Skeletal muscle tissue (tissue), 3 donors: ENCODE measurements at regions not wholly inside any gene's neighbourhood (a gene's known extent, or its start where the extent isn't known, plus 50 kb on each side); places are given as distances from the start of the nearest gene placed in this dataset.

ENCODE experiments used
- H3K27ac ChIP-seq: one replicate; pipeline ENCODE4 v1.7.0; 2013; ENCODE audit warnings: mild to moderate bottlenecking, low read depth, low read length, inconsistent platforms
- H3K27me3 ChIP-seq, 3 donors: one replicate each; pipeline ENCODE4 v1.7.0; 2013; ENCODE audit warnings: low read length in 3 of 3; ENCODE audit not compliant: control insufficient read depth in 3 of 3, insufficient read depth in 3 of 3
- H3K36me3 ChIP-seq, 3 donors: one replicate each; pipeline ENCODE4 v1.7.0; 2013; ENCODE audit warnings: low read length in 3 of 3; ENCODE audit not compliant: control insufficient read depth in 3 of 3, insufficient read depth in 3 of 3
- H3K4me1 ChIP-seq, 3 donors: one replicate each; pipeline ENCODE4 v1.7.0; 2013; ENCODE audit warnings: low read length in 3 of 3, mild to moderate bottlenecking in 3 of 3; ENCODE audit not compliant: control insufficient read depth in 3 of 3, insufficient read depth in 3 of 3
- H3K4me3 ChIP-seq, 3 donors: one replicate each; pipeline ENCODE4 v1.7.0; 2013; ENCODE audit warnings: low read length in 3 of 3
- H3K9ac ChIP-seq, 3 donors: one replicate each; pipeline ENCODE4 v1.7.0; 2013; ENCODE audit warnings: low read length in 3 of 3, mild to moderate bottlenecking in 3 of 3, moderate library complexity in 2 of 3, low read depth in 1 of 3
- H3K9me3 ChIP-seq, 3 donors: one replicate each; pipeline ENCODE4 v1.7.0; 2013; ENCODE audit warnings: low read length in 3 of 3; ENCODE audit not compliant: control insufficient read depth in 3 of 3
- donor health status: Osteomylitis.

- no peaks in the 10 kb centered on the region for H3K9me3 ChIP-seq
- H3K9ac ChIP-seq, result no peak overlapping the region
- no peaks in the 10 kb centered on the region for H3K27me3 ChIP-seq
- H3K27ac ChIP-seq, result no peak overlapping the region
- no peaks in the 10 kb centered on the region for H3K4me1 ChIP-seq
- no peaks in the 10 kb centered on the region for H3K36me3 ChIP-seq
- no peak overlapping the region for H3K4me3 ChIP-seq
These were observed 432.1 kb upstream of the NR3C2 start for GRCh38 chr4:148874331-148874730.

GRCh38 chr4:148868191-148868590 is 426.0 kb upstream of the NR3C2 start:
- Histone ChIP-seq H3K9ac (no peak overlapping the region), H3K4me1 (no peaks in the 10 kb centered on the region)

GRCh38 chr4:148866666-148867065 is 424.5 kb upstream of the NR3C2 start:
- Histone ChIP-seq H3K27ac (no peak overlapping the region), H3K27me3 (no peaks in the 10 kb centered on the region), H3K9me3 (no peaks in the 10 kb centered on the region), H3K4me3 (no peak overlapping the region), H3K9ac (no peak overlapping the region), H3K36me3 (no peaks in the 10 kb centered on the region), H3K4me1 (no peaks in the 10 kb centered on the region)

More at GRCh38 chr4:148868191-148868590, 426.0 kb upstream of the NR3C2 start:
- Histone ChIP-seq H3K36me3 (no peaks in the 10 kb centered on the region), H3K27ac (no peak overlapping the region), H3K27me3 (no peaks in the 10 kb centered on the region), H3K9me3 (no peaks in the 10 kb centered on the region), H3K4me3 (no peak overlapping the region)

- H3K4me1 ChIP-seq, result no peaks in the 10 kb centered on the region
- H3K9me3 ChIP-seq, result no peaks in the 10 kb centered on the region
- H3K27ac ChIP-seq, result no peak overlapping the region
- H3K4me3 ChIP-seq, result no peak overlapping the region
- no peaks in the 10 kb centered on the region for H3K27me3 ChIP-seq
- no peak overlapping the region for H3K9ac ChIP-seq
- no peaks in the 10 kb centered on the region for H3K36me3 ChIP-seq
These were observed 415.8 kb upstream of the NR3C2 start for GRCh38 chr4:148857973-148858534.

GRCh38 chr4:148857239-148857972 is 415.2 kb upstream of the NR3C2 start:
- Histone ChIP-seq H3K27ac (no peak overlapping the region), H3K36me3 (no peaks in the 10 kb centered on the region), H3K4me3 (no peak overlapping the region), H3K27me3 (no peaks in the 10 kb centered on the region), H3K9me3 (no peaks in the 10 kb centered on the region), H3K4me1 (peaks cover 0 to 2% (median 0%) of the 10 kb centered on the region in 3 donors), H3K9ac (no peak overlapping the region)

GRCh38 chr4:148854203-148854602 is 412.0 kb upstream of the NR3C2 start:
- Histone ChIP-seq H3K27ac (no peak overlapping the region), H3K4me3 (no peak overlapping the region), H3K27me3 (no peaks in the 10 kb centered on the region), H3K4me1 (peaks cover 0 to 9% (median 0%) of the 10 kb centered on the region in 3 donors), H3K9me3 (no peaks in the 10 kb centered on the region), H3K36me3 (no peaks in the 10 kb centered on the region), H3K9ac (no peak overlapping the region)

GRCh38 chr4:148852092-148852699 is 410.0 kb upstream of the NR3C2 start:
- no peaks in the 10 kb centered on the region for H3K27me3 ChIP-seq
- H3K36me3 ChIP-seq, result no peaks in the 10 kb centered on the region
- peaks cover 0 to 9% (median 0%) of the 10 kb centered on the region in 3 donors for H3K4me1 ChIP-seq
- no peaks in the 10 kb centered on the region for H3K9me3 ChIP-seq
- no peak overlapping the region for H3K9ac ChIP-seq
- H3K4me3 ChIP-seq, result no peak overlapping the region
- no peak overlapping the region for H3K27ac ChIP-seq

- Histone ChIP-seq H3K27me3 (no peaks in the 10 kb centered on the region), H3K36me3 (no peaks in the 10 kb centered on the region), H3K9me3 (no peaks in the 10 kb centered on the region), H3K9ac (no peak overlapping the region), H3K27ac (no peak overlapping the region), H3K4me3 (no peak overlapping the region), H3K4me1 (peaks cover 0 to 9% (median 0%) of the 10 kb centered on the region in 3 donors)
These were observed 408.2 kb upstream of the NR3C2 start for GRCh38 chr4:148850257-148850995.

GRCh38 chr4:148849581-148849980 is 407.4 kb upstream of the NR3C2 start:
- Histone ChIP-seq H3K4me1 (peaks cover 0 to 9% (median 0%) of the 10 kb centered on the region in 3 donors), H3K36me3 (no peaks in the 10 kb centered on the region), H3K9ac (no peak overlapping the region), H3K27ac (no peak overlapping the region), H3K9me3 (no peaks in the 10 kb centered on the region), H3K4me3 (no peak overlapping the region), H3K27me3 (no peaks in the 10 kb centered on the region)
